Heart right ventricle (tissue), 16 donors: ENCODE measurements at regions not wholly inside any gene's neighbourhood (a gene's known extent, or its start where the extent isn't known, plus 50 kb on each side); places are given as distances from the start of the nearest gene placed in this dataset.

Experiments used
- ATAC-seq, 8 donors: fragments of 200-7000 bp; cut with Tn5 transposase; one replicate each; pipeline ENCODE4 v1.9.1; 2020; ENCODE audit warnings: mild to moderate bottlenecking in 8 of 8, moderate library complexity in 8 of 8, moderate number of reproducible peaks in 1 of 8
- DNase-seq, 2 donors: peaks; one replicate each; pipeline ENCODE4 v3.0.0-alpha.2; 2020
- H3K27ac ChIP-seq, 10 donors: fragments of 200-600 bp; sonication (generic) in 2 of 10; one replicate each; pipeline versions ENCODE4 v1.5.0 to v1.8.0; 2020 to 2022; ENCODE audit warnings: mild to moderate bottlenecking in 3 of 10
- H3K27me3 ChIP-seq, 7 donors: fragments of 200-600 bp; one replicate each; pipeline ENCODE4 v1.8.0; 2021 to 2022; ENCODE audit warnings: mild to moderate bottlenecking in 2 of 7
- H3K36me3 ChIP-seq, 9 donors: fragments of 200-600 bp; sonication (generic) in 1 of 9; one replicate each; pipeline versions ENCODE4 v1.5.0 to v1.8.0; 2020 to 2022; ENCODE audit warnings: mild to moderate bottlenecking in 2 of 9
- H3K4me1 ChIP-seq, 9 donors: fragments of 200-600 bp; sonication (generic) in 1 of 9; one replicate each; pipeline versions ENCODE4 v1.5.0 to v1.8.0; 2020 to 2022; ENCODE audit warnings: mild to moderate bottlenecking in 4 of 9
- H3K4me3 ChIP-seq, 10 donors: fragments of 200-600 bp; sonication (generic) in 2 of 10; one replicate each; pipeline versions ENCODE4 v1.5.0 to v1.8.0; 2020 to 2022; ENCODE audit warnings: mild to moderate bottlenecking in 7 of 10, moderate library complexity in 2 of 10
- H3K9me3 ChIP-seq, 11 donors: fragments of 200-600 bp in 10 of 11; sonication (generic) in 2 of 11; one replicate each; pipeline versions ENCODE4 v1.5.0 to v1.8.0; 2013 to 2022; ENCODE audit warnings: mild to moderate bottlenecking in 2 of 11, control low read depth in 1 of 11, moderate library complexity in 1 of 11
- CTCF ChIP-seq, 9 donors: fragments of 200-600 bp; sonication (generic) in 2 of 9; IDR thresholded peaks; one replicate each; pipeline versions ENCODE4 v1.5.0 to v1.8.0; 2021 to 2022; ENCODE audit warnings: antibody characterized with exemption in 9 of 9, mild to moderate bottlenecking in 5 of 9, moderate library complexity in 1 of 9
- WGBS, 2 donors: extraction: QIAGEN DNeasy Blood & Tissue Kit; methylation state at CpG; one replicate each; pipeline ENCODE4 v1.1.7; 2013; ENCODE audit warnings: inconsistent platforms in 1 of 2; 5-methylcytosine and 5-hydroxymethylcytosine counted together
- intact Hi-C, 10 donors: fragments of 100-400 bp; cut with DNase I; formaldehyde crosslinking; loops; one replicate each; pipeline versions ENCODE4 v1.11.1 to v1.14.2; 2022
- donor health status: Arrhythmogenic right ventricular cardiomyopathy.
- donor health status: ischemic (EF 13 %, LVEDD 7.1; RV severe dilation, severe dysfunction).
- donor health status: healthy with polysubstance abuse.
- donor health status: DM: no; HTN: yes; CAD: no.
- donor health status: DM: no; HTN: no; CAD: no.
- donor health status: ischemic (EF 25% LVEDD 6.9; RV normal size, moderate dysfunction).
- donor health status: ischemic (EF 25% LVEDD 5.7; RV mildly dilated, moderate dysfunction).
- donor health status: healthy.
- donor health status: DM: yes; HTN: yes; CAD: no.
- donor health status: Ischemic cardiomyopathy.
- donor health status: ischemic (EF 35%, LVEDD 5.7; RV mildly dilated, moderate dysfunction).
- donor health status: nonischemic (EF 11% LVEDD 7.7; RV severe dilation, severe dysfunction).
- donor health status: DM: yes; HTN: yes; CAD: no.
- donor health status: PGD.
- donor health status: ischemic (EF 29% LVEDD 5.4; RV normal size, mild dysfunction).
- donor health status: nonischemic (EF 23%, LVEDD 6.1; RV moderate dilation, normal function).

- ATAC-seq (peak in 1 of 8 donors; percentile 79), DNase-seq (no peak)
- H3K27ac ChIP-seq, result peak overlapping the region in 2 of 10 donors; percentile 52 to 66
- intact Hi-C loops, result no loop called here
- 54 to 58% methylated on average over 4 of the region's 4 CpGs for WGBS, 2 donors
- H3K4me3 ChIP-seq, result no peak overlapping the region
- peaks cover 0 to 1% (median 0%) of the 10 kb centered on the region in 7 donors for H3K27me3 ChIP-seq
- H3K4me1 ChIP-seq, result peaks cover 0 to 3% (median 0%) of the 10 kb centered on the region in 9 donors
- no peaks in the 10 kb centered on the region for H3K36me3 ChIP-seq
- peaks cover 0 to 21% (median 0%) of the 10 kb centered on the region in 11 donors for H3K9me3 ChIP-seq
- no peak for TF ChIP-seq CTCF (IDR thresholded peaks at IDR 0.05)
These were observed 126.3 kb upstream of the TMEM108 start for GRCh38 chr3:132911741-132912415.

GRCh38 chr3:132907293-132907692 is 130.9 kb upstream of the TMEM108 start:
- no peaks in the 10 kb centered on the region for H3K36me3 ChIP-seq
- intact Hi-C loops, result no loop called here
- H3K4me3 ChIP-seq, result no peak overlapping the region
- no peaks in the 10 kb centered on the region for H3K27me3 ChIP-seq
- H3K4me1 ChIP-seq, result no peaks in the 10 kb centered on the region
- no peak for TF ChIP-seq CTCF (IDR thresholded peaks at IDR 0.05)
- ATAC-seq, result no peak
- 93 to 95% methylated on average over 10 of the region's 10 CpGs for WGBS, 2 donors
- no peaks in the 10 kb centered on the region for H3K9me3 ChIP-seq
- no peak overlapping the region for H3K27ac ChIP-seq
- no peak for DNase-seq

GRCh38 chr3:132900481-132900880 is 137.7 kb upstream of the TMEM108 start:
- no peaks in the 10 kb centered on the region for H3K4me1 ChIP-seq
- H3K4me3 ChIP-seq, result no peak overlapping the region
- no peaks in the 10 kb centered on the region for H3K27me3 ChIP-seq
- intact Hi-C loops, result no loop called here
- DNase-seq (no peak), ATAC-seq (no peak)
- peaks cover 0 to 12% (median 0%) of the 10 kb centered on the region in 11 donors for H3K9me3 ChIP-seq
- no peak for TF ChIP-seq CTCF (IDR thresholded peaks at IDR 0.05)
- no peak overlapping the region for H3K27ac ChIP-seq
- no peaks in the 10 kb centered on the region for H3K36me3 ChIP-seq

GRCh38 chr3:132898141-132898540 is 140.1 kb upstream of the TMEM108 start:
- H3K9me3 ChIP-seq, result peaks cover 0 to 12% (median 0%) of the 10 kb centered on the region in 11 donors
- no peak for TF ChIP-seq CTCF (IDR thresholded peaks at IDR 0.05)
- H3K4me1 ChIP-seq, result no peaks in the 10 kb centered on the region
- no peaks in the 10 kb centered on the region for H3K27me3 ChIP-seq
- H3K27ac ChIP-seq, result no peak overlapping the region
- ATAC-seq, result no peak
- no peak overlapping the region for H3K4me3 ChIP-seq
- intact Hi-C loops, result no loop called here
- no peak for DNase-seq
- no peaks in the 10 kb centered on the region for H3K36me3 ChIP-seq
- 74 to 88% methylated on average over 5 of the region's 5 CpGs for WGBS, 2 donors
